HG03039 (cell line): ENCODE measurements at regions not wholly inside any gene's neighbourhood (a gene's known extent, or its start where the extent isn't known, plus 50 kb on each side); places are given as distances from the start of the nearest gene placed in this dataset.

Experiments used
- ATAC-seq: cut with Tn5 transposase; IDR thresholded peaks from one replicate; pipeline ENCODE4 v1.9.1; 2021; ENCODE audit warnings: mild to moderate bottlenecking, moderate library complexity; ENCODE audit not compliant: unreplicated experiment

DNA sequence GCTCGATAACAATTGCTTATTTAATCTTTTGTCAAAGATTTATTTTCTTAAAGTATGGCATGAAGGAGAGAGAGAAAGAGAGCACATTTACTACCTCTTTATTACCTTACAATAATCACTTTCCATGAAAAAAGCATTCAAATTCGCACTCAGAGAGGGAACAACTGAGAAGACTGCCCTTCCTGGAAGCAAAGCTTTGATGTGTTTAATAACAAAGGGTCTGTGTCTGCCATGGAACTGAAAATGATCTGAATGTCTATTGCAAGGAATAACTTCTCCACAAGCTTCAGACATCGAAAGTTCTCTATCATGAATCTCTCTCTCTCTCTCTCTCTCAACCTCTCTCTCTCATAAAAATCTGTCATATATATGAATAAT lies 308.9 kb downstream of the HDGFL1 start:
- no peak for ATAC-seq

DNA sequence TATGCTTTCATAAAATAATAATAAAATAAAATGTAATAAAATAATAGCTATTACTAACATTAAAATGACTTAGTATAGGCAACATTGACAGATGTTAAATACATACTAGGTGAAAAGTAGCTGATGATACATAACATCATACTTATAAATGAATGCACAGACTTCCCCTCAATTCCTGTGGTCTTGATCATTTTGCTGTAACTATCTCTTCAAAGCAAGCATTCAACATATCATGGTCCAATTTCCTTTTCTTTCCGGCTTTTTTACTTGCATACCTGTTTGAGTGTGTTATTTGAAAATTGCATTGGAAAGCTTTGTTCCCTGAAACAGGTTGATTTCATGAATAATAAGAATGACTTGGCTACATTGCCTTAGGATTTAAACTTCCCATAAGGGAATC lies 309.3 kb downstream of the HDGFL1 start:
- no peak for ATAC-seq

DNA sequence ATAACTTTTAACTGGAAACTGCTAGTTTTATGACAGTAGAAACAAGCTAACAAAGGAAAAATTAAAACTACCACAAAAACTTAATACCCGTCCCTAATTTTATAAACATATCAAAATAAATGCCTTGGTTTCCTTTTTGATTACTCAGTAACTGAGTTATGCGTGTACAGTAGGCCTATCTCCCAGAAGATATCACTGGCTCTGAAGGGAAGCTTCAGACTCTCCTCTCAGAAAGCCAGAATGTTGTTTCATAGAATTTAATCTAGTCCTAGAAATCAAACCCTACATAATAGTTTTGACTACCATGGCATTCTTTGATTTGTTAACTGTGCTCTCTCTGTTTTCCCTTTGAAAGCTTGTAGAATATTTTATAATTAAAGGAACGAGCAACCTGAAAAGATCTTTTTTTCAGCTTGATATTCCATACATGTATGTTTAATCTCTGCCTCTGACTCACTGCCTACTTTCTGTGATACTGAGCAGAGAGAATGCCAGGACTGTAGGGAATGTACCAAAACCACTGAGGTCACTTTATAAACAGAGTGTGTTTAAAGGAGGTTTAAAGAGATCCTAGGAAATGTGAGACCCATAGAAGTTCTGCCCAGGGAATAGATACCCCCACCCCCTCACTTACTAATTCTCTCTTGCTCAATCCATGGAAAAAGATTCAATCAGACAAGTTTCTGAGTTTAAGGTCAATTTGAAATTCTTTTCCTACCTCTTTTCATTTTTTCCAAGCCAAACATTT lies 311.5 kb downstream of the HDGFL1 start:
- ATAC-seq: no peak

DNA sequence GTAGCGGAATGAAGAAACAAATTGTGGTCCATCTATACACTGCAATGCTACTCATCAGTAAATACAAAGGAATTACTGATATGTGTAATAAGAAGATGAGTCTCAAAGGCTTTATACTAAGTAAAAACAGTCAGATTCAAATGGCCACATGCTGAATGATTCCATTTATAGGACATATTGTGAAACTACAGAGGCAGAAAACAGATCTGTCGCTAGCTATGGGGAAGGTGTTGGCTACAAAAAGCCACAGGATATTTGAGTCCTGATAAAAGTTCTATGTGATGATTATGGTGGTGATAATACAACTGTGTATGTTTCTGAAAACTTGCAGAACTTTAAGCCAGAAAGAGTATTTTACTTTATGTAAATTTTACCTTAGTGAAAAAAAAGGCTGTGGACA lies 313.2 kb downstream of the HDGFL1 start:
- no peak for ATAC-seq

DNA sequence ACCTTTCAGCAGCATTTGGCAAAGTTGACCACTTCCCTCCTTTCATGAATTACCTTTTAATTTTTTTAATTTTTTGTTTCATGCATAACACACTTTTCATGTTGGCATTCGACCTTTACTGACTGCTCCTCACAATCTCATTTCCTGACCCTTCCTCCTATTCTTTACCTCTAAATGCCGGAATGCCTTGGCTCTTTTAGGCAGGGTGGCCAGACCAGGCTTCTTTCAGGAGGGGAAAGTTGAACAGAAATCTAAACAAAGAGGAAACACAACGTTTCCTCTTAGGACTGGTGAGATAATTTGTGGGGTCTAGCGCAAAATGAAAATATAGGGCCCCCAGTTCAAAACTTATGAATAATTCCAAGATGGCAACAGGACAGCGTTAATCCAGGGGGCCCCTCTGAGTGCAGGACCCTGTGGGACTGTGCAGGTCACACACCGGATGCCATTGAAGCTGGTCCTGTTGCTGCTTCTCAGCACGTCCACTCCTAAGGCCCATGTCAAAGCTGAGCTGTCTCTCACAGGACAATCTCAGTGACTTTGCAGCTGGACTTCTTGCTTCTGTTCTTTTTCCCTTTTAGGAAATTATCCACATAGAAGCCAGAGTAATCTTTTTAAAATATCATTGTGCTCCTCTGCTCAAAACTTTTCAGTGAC lies 313.8 kb downstream of the HDGFL1 start:
- no peak for ATAC-seq

DNA sequence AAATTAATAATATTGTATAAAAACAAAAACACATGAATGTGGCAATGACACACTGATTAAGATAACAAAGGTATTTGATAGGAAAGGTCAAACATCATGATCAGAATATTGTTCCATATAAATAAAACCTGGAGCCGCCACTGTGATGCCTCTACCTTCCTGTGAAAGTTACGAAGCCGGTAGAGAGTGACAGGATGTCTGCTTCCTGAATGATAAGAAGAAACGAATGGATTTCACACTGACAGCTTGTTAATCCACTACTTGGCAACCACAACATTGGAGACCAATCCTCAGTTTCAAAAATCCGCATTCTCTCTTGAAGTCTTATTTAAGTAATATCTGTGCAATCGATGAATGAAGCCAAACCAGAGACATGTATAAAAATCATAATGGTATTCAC lies 315.1 kb downstream of the HDGFL1 start:
- no peak for ATAC-seq

DNA sequence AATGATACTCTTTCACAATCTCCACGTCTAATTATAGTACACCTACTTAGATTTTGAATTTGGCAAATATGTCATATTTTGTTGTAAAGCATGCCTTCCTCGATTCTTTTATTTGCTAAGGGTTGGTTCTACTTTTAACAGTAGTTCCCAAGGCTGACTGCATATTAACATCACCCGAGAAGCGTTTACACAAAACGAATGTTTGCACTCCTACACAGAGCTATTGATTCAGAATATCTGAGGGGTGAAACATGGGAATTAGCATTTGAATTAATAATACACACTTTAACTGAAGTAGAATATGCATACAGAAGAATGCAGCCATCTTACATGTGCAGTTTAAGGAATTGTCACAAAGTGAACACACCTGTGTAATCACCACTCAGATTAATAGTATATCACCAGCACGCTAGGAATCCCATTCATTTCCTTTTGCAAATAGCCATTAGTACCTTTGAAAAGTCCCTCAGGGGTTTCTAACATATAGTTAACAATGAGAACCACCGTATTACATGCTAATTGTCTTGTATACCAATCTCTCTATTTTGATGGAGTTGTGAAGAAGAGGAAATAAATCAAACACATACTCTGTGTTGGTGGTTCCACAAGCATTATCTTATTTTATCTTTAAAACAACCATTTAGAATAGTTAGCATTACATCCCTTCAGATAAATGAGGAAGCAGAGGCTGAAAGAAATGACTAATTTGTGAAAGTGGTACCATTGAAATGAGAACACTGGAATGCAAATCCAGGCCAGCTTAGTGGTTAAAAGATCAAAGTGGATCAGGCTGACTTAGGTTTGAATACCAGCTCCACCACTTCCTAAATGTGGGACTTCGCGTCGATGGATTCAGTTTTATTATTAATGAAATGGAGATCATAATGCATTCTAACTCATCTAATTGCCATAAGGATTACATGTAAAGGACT lies 317.6 kb downstream of the HDGFL1 start:
- no peak for ATAC-seq

DNA sequence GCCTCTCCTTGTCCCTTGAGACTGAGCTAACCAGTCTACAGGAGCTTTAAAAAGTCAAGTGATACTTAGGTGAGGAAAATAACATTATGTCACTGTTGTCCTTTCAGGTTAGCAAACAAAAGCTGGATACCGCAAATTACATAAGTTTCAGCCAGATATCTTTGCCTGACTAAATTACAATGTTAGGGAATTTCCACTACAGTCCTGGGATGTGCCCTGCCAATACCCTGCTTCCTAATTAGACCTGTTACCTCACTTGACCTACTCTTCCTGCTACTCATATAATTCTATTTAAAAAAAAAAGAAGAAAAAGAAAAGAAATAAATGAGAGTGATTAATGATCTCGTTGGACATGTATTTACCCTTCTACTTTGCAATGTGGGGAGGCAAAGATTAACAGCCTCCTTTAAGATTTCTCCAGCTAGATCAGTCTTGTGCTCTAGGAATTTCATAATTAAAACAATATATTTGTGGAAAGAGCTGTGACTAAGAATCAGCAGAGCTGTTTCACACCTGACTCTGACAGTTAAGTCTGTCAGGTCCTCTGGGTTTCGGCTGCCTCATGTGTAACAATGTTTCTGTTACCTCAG lies 318.9 kb downstream of the HDGFL1 start:
- no peak for ATAC-seq

DNA sequence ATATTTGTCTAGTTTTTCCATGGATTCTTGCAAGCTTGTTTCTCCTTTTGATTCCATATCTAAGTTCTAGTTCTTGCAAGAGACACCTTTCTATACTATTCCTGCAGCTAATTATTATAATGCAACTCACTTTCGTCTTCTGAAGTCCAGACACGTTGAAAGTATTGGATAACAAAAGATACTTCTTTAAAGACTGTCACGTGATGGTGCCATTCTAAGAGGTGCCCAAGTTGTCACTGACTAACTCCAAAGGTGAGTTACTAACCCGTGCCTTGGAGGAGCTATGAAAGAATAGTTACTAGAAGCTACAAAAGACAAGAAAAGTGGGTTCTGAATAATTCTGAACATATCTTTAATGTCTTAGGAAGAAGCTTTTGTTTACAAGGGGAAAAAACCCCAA lies 322.6 kb downstream of the HDGFL1 start:
- ATAC-seq: no peak

DNA sequence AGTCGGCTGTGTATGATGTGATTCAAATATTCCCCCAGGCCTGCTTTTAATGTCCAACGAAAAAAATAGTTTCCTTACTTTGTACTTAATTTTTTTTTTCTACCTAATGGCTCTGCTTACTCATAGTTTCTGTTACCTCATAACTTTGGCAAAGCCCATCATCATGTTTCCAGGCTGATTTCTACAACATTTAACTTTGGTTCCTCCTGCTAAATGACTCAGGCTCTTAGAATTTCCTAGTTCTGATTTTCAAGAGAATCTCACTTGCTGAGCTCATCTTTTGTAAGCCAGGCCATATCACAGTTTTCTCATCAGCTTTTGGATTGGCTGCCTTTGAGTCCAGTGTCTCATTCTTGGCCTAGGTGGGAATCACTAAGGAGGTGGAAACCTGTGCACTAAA lies 323.1 kb downstream of the HDGFL1 start:
- ATAC-seq: no peak

DNA sequence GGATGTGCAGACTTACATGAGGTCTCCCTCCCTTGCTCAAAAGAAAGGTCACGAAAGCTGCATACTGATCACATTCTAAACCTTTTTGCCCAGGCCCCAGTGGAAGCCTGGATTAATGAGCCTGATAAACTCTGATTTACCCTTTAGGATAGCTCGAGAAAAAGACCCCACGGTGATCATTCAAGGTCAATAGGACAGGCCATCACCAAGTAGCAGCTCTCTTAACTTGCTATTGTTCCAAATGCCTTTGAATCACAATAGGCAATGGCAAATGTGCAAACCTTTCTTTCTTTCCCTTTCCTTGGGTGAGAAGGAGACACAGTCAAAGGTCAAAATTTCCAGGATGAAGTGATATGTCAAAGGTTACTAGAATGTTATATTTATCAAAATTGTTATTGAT lies 327.3 kb downstream of the HDGFL1 start:
- ATAC-seq: no peak

DNA sequence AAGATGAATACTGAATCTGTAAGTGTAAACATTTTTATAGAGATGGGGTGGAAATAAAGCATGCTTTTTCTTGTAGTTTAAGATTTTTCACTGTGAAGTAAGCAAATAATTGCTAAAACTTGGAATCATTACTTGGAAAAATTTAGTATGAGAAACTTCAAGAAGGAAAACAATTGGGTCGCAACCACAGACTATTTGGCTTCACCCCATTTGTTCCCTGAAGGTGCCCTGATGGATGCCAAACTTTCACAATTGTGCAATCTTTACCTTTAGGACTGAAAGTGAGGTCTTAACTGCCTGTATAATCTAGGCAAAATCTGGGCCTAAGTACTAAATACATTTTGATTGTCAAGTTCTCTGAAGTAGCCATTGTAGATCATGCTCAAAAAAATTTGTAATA lies 330.1 kb downstream of the HDGFL1 start:
- no peak for ATAC-seq

DNA sequence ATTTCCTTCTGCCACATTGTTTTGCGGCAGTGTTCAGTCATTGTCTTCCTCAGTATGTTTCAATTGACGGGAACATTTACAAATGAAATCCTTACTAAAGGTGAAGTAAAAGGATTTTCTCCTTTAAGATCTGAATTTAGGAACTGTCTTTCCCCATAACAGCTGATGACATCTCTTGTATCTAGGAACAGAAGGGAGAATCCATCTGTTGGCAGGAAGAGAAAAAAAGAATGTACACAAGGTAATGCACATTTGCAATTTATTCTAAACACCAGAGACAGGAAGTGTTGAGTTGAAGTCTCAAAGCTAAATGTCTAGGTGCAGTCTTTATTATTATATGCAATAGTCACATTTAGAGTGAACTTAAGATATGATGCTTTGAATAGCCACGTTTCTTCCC lies 334.5 kb downstream of the HDGFL1 start:
- no peak for ATAC-seq

DNA sequence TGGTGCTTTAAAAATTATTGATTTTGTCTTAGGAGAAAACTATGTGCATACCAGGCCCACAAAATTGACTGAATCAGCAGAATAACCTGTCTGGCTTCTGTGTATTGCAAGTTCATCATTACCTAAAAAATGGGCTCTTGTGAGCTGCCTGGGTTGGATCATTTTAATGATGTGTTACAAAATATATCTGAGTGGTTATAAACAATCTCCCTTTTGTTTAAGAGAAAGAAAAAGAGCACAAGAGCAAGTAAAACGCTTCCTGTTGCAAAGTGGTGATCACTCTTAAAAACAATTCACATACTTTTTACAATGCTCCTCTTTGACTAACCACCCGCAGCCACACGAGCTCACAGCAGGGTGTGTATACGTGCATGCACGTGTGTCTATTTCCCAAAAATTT lies 335.1 kb downstream of the HDGFL1 start:
- ATAC-seq: no peak

DNA sequence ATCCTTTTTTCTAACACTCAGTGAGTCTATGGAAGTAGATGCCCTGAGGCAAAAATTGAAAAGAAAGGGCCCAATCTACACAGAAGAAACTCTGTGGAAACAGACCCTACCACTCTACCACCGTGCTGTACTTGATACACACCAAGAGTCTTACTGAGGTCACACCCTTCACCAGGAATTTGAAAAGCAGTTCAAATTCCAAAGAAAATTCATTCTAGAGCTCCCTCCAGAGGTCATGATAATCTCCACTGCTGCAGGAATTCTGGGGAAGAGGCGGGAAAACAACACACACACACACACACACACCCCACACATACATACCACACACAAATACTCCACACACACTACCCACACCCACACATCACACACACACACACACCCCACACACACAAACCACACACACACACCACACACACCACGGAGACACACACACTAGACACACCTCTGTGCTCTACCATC lies 336.8 kb downstream of the HDGFL1 start:
- ATAC-seq: no peak

DNA sequence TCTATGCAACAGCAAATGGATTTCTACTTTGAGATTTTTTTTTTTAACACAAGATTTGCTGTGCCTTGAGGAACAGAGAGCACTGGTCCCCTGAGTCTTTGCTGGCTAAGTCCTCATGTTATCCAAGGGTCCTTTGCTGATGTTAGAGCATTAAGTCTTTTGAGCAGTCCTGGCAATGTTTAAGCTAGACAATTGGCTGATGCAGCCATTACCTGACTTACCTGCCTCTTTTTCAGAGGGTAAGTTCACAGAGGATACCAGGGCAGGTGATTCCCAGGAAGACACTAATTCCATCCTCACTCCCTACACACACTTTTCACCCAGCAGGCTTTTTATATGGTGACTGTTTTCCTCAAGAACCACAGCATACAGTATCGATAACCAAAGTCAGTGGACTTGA lies 337.7 kb downstream of the HDGFL1 start:
- no peak for ATAC-seq

DNA sequence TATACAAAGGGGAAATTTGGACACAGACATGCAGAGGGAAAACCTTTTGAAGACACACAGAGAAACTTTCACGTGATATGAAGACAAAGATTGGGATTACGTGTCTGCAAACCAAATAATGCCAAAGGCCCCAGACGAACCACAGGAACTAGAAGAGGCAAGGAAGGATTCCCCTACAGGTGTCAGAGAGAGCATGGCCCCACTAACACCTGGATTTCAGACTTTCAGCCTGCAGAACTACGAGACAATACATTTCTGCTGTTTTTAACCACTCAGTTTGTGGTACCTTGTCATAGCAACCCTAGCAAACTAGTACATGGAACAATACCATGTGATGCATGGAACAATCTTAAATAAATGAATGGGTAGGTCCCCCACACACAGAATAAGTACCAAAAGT lies 341.0 kb downstream of the HDGFL1 start:
- ATAC-seq: no peak

DNA sequence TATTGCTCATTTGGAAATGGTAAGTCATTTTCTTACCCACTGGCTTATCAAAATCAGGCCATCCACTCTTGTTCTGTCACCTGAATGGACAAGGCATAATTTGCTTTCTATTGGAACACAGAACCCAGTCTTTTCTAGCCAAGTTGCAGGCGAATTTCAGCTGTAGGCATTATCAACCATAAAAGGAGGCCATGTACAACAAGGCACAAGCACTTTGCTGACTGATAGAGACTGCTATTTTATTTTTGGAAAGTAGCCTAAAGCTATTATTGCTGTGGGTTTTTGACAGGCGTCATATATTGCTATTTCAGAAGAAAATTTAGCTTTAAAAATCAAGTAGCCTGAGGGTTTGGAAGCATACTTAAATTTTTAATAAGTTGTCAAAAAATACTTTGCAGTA lies 344.2 kb downstream of the HDGFL1 start:
- no peak for ATAC-seq

DNA sequence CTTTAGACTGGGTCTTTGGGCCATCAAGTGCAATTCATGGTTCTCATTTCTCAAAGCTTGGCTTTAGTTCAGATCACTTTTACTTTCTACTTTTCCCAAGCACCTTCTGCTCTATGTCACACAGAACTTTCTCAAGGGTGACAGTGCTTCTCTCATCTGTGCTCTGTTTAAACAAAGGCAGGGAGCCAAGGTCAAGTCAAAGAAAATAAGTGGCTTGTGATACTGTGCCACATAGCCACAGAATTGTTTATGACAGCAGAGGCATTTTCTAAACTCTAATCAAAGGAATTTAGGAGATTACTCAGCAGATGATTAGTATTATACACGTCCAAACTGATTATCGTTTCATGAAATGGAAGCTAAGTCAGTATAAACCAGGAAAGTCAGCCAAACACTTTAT lies 348.0 kb downstream of the HDGFL1 start:
- ATAC-seq: no peak

DNA sequence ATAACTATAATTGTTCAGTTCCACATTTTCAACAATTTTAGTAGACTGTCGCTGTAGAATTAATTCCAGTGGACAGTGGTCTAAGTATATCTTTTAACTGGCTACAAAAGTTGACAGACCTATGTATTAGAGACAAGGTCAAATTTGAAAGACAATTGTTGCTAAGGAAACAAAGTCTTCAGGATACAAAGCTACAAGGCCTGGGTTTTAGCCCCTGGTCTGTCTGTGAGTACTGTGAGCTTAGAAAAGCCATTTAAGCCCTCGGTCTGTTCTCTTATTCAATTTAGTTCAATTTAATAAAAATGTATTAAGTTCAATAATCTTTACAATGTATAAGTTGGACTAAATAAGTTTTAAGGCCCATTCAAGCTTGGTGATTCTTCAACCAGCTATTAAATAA lies 352.5 kb downstream of the HDGFL1 start:
- ATAC-seq: no peak

DNA sequence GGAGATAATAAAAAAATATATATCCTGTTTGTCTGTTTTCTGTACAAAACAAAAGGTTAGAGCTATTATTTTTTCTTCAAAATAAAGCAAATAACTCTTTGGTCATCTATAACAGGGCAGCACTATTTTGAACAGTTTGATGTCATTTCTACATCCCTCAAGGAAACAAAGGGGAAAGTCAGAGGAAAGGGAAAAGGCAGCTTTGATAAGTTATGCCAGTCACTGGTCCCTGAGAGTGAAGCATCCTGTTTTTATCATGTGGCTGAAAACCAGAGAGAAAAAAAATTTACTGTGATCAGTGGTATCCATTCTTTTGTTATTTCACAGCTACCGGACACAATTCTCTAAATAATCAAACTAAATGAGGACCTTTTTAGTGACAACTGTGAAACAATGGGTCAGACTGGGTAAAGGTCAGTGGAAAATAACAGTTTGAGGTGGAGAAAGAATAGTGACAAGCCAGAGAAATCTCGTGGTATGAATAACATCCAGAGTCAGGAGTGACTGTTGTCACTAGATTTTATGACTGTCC lies 356.0 kb downstream of the HDGFL1 start:
- no peak for ATAC-seq
